ENCODE measurements at regions not wholly inside any gene's neighbourhood (a gene's known extent, or its start where the extent isn't known, plus 50 kb on each side); places are given as distances from the start of the nearest gene placed in this dataset.
A peak's percentile ranks its signal among the peaks of the same experiment; 100 is the strongest.

GRCh38 chr11:109363682-109364081 is 58.3 kb upstream of the C11orf87 start:
- ChIA-PET POLR2A (ENCODE audit: low non-redundant PET) (no interaction called here), CTCF (no interaction called here)
- no peak for DNase-seq (ENCODE audit: low spot score)
- no TSS peak for BruUV-seq (replicated peaks)
- Histone ChIP-seq H3K4me3 (ENCODE audit: low read depth, low read length, poor library complexity, severe bottlenecking) (no peak overlapping the region), H3K9me3 (ENCODE audit: low read depth, low read length, poor library complexity, severe bottlenecking) (no peaks in the 10 kb centered on the region), H3K27ac (ENCODE audit: low read depth, low read length, poor library complexity, severe bottlenecking) (no peak overlapping the region), H3K4me1 (ENCODE audit: insufficient read depth, low read length, poor library complexity, severe bottlenecking) (no peaks in the 10 kb centered on the region), H3K36me3 (ENCODE audit: insufficient read depth, low read length, poor library complexity, severe bottlenecking) (no peaks in the 10 kb centered on the region), H3K27me3 (replicated peaks; ENCODE audit: insufficient read depth, low read depth, low read length, poor library complexity) (peaks cover 21% of the 10 kb centered on the region)
- intact Hi-C loops (cut with micrococcal nuclease; ENCODE audit: unreplicated experiment), result no loop called here
- TF ChIP-seq EZH2 (IDR thresholded peaks at IDR 0.05; ENCODE audit: borderline replicate concordance, low read depth, low read length, poor library complexity, severe bottlenecking), result no peak
- TF ChIP-seq CTCF (conservative IDR thresholded peaks at IDR 0.05; ENCODE audit: low read depth, low read length), result no peak

GRCh38 chr11:109364851-109365250 is 57.1 kb upstream of the C11orf87 start:
- ChIA-PET CTCF (no interaction called here), POLR2A (ENCODE audit: low non-redundant PET) (no interaction called here)
- TF ChIP-seq EZH2 (IDR thresholded peaks at IDR 0.05; ENCODE audit: borderline replicate concordance, low read depth, low read length, poor library complexity, severe bottlenecking), result no peak
- no peak for TF ChIP-seq CTCF (conservative IDR thresholded peaks at IDR 0.05; ENCODE audit: low read depth, low read length)
- Histone ChIP-seq H3K27ac (ENCODE audit: low read depth, low read length, poor library complexity, severe bottlenecking) (no peak overlapping the region), H3K36me3 (ENCODE audit: insufficient read depth, low read length, poor library complexity, severe bottlenecking) (no peaks in the 10 kb centered on the region), H3K4me3 (ENCODE audit: low read depth, low read length, poor library complexity, severe bottlenecking) (no peak overlapping the region), H3K9me3 (ENCODE audit: low read depth, low read length, poor library complexity, severe bottlenecking) (no peaks in the 10 kb centered on the region), H3K27me3 (replicated peaks; ENCODE audit: insufficient read depth, low read depth, low read length, poor library complexity) (peaks cover 21% of the 10 kb centered on the region), H3K4me1 (ENCODE audit: insufficient read depth, low read length, poor library complexity, severe bottlenecking) (no peaks in the 10 kb centered on the region)
- intact Hi-C loops (cut with micrococcal nuclease; ENCODE audit: unreplicated experiment), result no loop called here
- no TSS peak for BruUV-seq (replicated peaks)
- DNase-seq (ENCODE audit: low spot score), result no peak

- H3K27ac ChIP-seq (ENCODE audit: low read depth, low read length, poor library complexity, severe bottlenecking), result no peak overlapping the region
- H3K36me3 ChIP-seq (ENCODE audit: insufficient read depth, low read length, poor library complexity, severe bottlenecking), result no peaks in the 10 kb centered on the region
- CTCF ChIA-PET, result no interaction called here
- no peaks in the 10 kb centered on the region for H3K9me3 ChIP-seq (ENCODE audit: low read depth, low read length, poor library complexity, severe bottlenecking)
- peak; percentile 19 for DNase-seq (ENCODE audit: low spot score)
- H3K4me3 ChIP-seq (ENCODE audit: low read depth, low read length, poor library complexity, severe bottlenecking), result no peak overlapping the region
- POLR2A ChIA-PET (ENCODE audit: low non-redundant PET), result no interaction called here
- no peaks in the 10 kb centered on the region for H3K4me1 ChIP-seq (ENCODE audit: insufficient read depth, low read length, poor library complexity, severe bottlenecking)
- no TSS peak for BruUV-seq (replicated peaks)
- peaks cover 9% of the 10 kb centered on the region for H3K27me3 ChIP-seq (replicated peaks; ENCODE audit: insufficient read depth, low read depth, low read length, poor library complexity)
- no peak for TF ChIP-seq CTCF (conservative IDR thresholded peaks at IDR 0.05; ENCODE audit: low read depth, low read length)
- no peak for TF ChIP-seq EZH2 (IDR thresholded peaks at IDR 0.05; ENCODE audit: borderline replicate concordance, low read depth, low read length, poor library complexity, severe bottlenecking)
- intact Hi-C loops (cut with micrococcal nuclease; ENCODE audit: unreplicated experiment), result no loop called here
Measured at GRCh38 chr11:109371444-109372176, 50.4 kb upstream of the C11orf87 start.

All from A673 (cell line).